ENCODE measurements at regions not wholly inside any gene's neighbourhood (a gene's known extent, or its start where the extent isn't known, plus 50 kb on each side); places are given as distances from the start of the nearest gene placed in this dataset.
"Not testable (repeated sequence)": the region's sequence is repeated elsewhere in the genome, so short reads cannot be mapped to it uniquely, and the experiment has no call there.

DNA sequence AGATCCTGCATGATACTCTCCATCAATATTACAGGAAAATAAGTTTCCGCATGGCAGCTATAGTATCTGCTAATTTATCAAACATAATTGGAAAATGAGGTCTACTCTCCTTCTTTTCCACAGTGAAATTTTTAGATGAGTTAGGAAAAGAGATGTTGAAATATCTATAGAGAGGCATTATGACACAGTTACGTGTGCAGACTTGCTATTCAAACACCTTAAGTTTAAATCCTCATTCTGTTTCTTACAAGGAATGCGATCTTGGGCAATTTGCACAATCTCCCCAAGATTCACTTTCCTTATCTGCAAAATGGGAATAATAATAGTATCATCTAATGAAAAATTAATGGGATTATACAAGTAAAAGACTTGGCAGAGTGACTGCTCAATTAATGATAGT, 91.7 kb upstream of the SLCO6A1 start:
- Histone ChIP-seq H3K4me3 (no peak overlapping the region), H3K27ac (no peak overlapping the region), H3K9me3 (no peaks in the 10 kb centered on the region), H3K27me3 (no peaks in the 10 kb centered on the region), H3K4me1 (no peaks in the 10 kb centered on the region), H3K36me3 (no peaks in the 10 kb centered on the region)
- TF ChIP-seq EP300 (IDR thresholded peaks at IDR 0.05): no peak
- TF ChIP-seq, protein P1, sequence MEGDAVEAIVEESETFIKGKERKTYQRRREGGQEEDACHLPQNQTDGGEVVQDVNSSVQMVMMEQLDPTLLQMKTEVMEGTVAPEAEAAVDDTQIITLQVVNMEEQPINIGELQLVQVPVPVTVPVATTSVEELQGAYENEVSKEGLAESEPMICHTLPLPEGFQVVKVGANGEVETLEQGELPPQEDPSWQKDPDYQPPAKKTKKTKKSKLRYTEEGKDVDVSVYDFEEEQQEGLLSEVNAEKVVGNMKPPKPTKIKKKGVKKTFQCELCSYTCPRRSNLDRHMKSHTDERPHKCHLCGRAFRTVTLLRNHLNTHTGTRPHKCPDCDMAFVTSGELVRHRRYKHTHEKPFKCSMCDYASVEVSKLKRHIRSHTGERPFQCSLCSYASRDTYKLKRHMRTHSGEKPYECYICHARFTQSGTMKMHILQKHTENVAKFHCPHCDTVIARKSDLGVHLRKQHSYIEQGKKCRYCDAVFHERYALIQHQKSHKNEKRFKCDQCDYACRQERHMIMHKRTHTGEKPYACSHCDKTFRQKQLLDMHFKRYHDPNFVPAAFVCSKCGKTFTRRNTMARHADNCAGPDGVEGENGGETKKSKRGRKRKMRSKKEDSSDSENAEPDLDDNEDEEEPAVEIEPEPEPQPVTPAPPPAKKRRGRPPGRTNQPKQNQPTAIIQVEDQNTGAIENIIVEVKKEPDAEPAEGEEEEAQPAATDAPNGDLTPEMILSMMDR (IDR thresholded peaks at IDR 0.05): no peak
- TF ChIP-seq POLR2A (IDR thresholded peaks at IDR 0.05): no peak
- no peak for DNase-seq (ENCODE audit: low spot score in 2 of 2)
- WGBS, 2 donors: 94 to 97% methylated on average over 3 of the region's 3 CpGs

DNA sequence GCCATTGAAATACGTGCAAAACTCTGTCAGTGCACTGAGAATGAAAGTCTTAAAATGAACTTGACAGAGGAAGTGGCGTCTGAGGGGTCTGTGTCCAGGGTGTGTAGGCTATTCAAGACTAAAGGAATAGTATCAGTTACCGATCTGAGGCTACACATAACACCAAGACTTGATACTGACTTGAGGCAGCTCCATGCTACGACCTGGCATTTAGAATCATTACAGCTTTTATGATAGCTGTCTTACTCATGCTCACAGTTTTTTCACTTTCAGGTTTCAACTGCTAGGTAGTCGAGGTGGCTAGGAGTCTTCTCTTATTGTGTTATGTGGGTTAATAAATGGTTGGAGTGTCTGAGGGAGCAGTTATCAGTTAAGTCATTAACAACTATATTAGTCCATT, 92.8 kb upstream of the SLCO6A1 start:
- WGBS, 2 donors: 75 to 80% methylated on average over 5 of the region's 5 CpGs
- no peaks in the 10 kb centered on the region for H3K9me3 ChIP-seq
- H3K4me3 ChIP-seq: no peak overlapping the region
- H3K27ac ChIP-seq: no peak overlapping the region
- H3K27me3 ChIP-seq: no peaks in the 10 kb centered on the region
- H3K4me1 ChIP-seq: no peaks in the 10 kb centered on the region
- no peak for DNase-seq (ENCODE audit: low spot score in 2 of 2)
- H3K36me3 ChIP-seq: no peaks in the 10 kb centered on the region
- TF ChIP-seq EP300 (IDR thresholded peaks at IDR 0.05) (no peak), POLR2A (IDR thresholded peaks at IDR 0.05) (no peak)
- TF ChIP-seq, protein P1 (IDR thresholded peaks at IDR 0.05): no peak

DNA sequence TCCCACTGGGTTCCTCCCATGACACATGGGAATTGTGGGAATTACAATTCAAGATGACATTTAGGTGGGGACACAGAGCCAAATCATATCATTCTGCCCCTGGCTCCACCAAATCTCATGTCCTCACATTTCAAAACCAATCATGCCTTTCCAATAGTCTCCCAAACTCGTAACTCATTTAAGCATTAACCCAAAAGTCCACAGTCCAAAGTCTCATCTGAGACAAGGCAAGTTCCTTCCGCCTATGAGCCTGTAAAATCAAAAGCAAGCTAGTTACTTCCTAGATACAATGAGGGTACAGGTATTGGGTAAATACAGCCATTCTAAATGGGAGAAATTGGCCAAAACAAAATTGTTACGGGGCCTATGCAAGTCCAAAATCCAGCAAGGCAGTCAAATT, 93.8 kb upstream of the SLCO6A1 start:
- not testable (repeated sequence) for H3K27me3 ChIP-seq; H3K27ac ChIP-seq; H3K36me3 ChIP-seq; DNase-seq (ENCODE audit: low spot score in 2 of 2); H3K4me3 ChIP-seq; H3K4me1 ChIP-seq; H3K9me3 ChIP-seq
- 94 to 95% methylated on average over 3 of the region's 3 CpGs for WGBS, 2 donors

DNA sequence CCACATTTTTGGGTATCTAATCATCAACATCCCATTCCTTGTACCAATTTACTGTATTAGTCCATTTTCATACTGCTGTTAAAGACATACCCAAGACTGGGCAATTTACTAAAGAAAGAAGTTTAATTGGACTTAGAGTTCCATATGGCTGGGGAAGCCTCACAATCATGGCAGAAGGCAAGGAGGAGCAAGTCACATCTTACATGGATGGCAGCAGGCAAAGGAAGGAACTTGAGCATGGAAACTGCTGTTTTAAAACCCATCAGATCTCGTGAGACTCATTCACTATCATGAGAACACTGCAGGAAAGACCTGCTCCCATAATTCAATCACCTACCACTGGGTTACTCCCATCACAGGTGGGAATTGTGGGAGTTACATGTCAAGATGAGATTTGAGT, 95.4 kb upstream of the SLCO6A1 start:
- no peaks in the 10 kb centered on the region for H3K36me3 ChIP-seq
- H3K27ac ChIP-seq: no peak overlapping the region
- DNase-seq (ENCODE audit: low spot score in 2 of 2): no peak
- H3K4me1 ChIP-seq: no peaks in the 10 kb centered on the region
- 53 to 78% methylated on average over 1 of the region's 1 CpG for WGBS, 2 donors
- TF ChIP-seq POLR2A (IDR thresholded peaks at IDR 0.05) (no peak), EP300 (IDR thresholded peaks at IDR 0.05) (no peak)
- TF ChIP-seq, protein P1 (IDR thresholded peaks at IDR 0.05): no peak
- H3K27me3 ChIP-seq: no peaks in the 10 kb centered on the region
- H3K4me3 ChIP-seq: no peak overlapping the region
- no peaks in the 10 kb centered on the region for H3K9me3 ChIP-seq

DNA sequence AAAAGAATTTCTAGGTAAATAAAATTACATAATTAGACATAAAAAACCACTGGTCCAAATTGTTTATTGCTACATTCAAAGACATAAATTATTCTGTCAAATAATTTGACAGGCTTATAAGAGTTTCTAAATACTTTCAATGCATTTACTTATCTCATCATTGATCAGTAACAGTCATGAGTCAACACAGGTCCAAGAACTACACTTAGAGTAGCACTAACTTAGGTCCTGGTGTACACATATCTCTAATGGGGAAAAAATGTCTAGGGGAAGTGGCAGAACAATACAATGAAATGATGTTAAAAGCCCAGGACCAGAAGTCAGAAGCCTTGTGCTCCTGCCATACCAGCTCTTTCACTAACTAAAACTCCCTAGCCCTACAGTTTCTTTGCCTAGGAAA, 96.5 kb upstream of the SLCO6A1 start:
- no peaks in the 10 kb centered on the region for H3K4me1 ChIP-seq
- TF ChIP-seq POLR2A (IDR thresholded peaks at IDR 0.05) (no peak), EP300 (IDR thresholded peaks at IDR 0.05) (no peak)
- TF ChIP-seq, protein P1 (IDR thresholded peaks at IDR 0.05): no peak
- H3K36me3 ChIP-seq: no peaks in the 10 kb centered on the region
- no peaks in the 10 kb centered on the region for H3K27me3 ChIP-seq
- no peak overlapping the region for H3K4me3 ChIP-seq
- DNase-seq (ENCODE audit: low spot score in 2 of 2): no peak
- no peaks in the 10 kb centered on the region for H3K9me3 ChIP-seq
- no peak overlapping the region for H3K27ac ChIP-seq

DNA sequence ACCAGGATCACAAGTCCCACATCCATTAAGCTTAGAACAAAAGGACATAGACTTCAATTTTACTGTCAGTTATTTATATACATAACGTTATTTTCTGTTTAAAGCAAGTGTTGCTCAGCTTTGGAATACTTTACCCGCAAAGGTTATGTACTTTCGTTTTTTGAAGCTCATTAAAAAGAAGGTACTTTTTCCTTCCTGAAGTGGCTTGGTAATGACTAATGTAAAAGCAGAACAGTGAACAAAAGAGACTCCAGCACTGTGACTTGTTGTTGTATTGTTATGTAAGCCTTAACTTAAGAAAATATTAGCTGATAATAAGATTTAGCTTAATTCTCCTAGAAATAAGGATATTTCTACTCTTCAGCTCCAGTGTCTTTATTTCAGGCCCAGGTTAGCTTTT, 97.3 kb upstream of the SLCO6A1 start:
- Histone ChIP-seq H3K9me3 (no peaks in the 10 kb centered on the region), H3K4me3 (no peak overlapping the region), H3K36me3 (no peaks in the 10 kb centered on the region), H3K27me3 (no peaks in the 10 kb centered on the region), H3K27ac (no peak overlapping the region), H3K4me1 (peaks cover 0 to 5% (median 0%) of the 10 kb centered on the region in 4 donors)
- no peak for DNase-seq (ENCODE audit: low spot score in 2 of 2)
- TF ChIP-seq EP300 (IDR thresholded peaks at IDR 0.05): no peak
- TF ChIP-seq POLR2A (IDR thresholded peaks at IDR 0.05): no peak
- TF ChIP-seq, protein P1 (IDR thresholded peaks at IDR 0.05): no peak
- WGBS, 2 donors: 67 to 71% methylated on average over 3 of the region's 3 CpGs
